ENCODE measurements at regions not wholly inside any gene's neighbourhood (a gene's known extent, or its start where the extent isn't known, plus 50 kb on each side); places are given as distances from the start of the nearest gene placed in this dataset.

DNA sequence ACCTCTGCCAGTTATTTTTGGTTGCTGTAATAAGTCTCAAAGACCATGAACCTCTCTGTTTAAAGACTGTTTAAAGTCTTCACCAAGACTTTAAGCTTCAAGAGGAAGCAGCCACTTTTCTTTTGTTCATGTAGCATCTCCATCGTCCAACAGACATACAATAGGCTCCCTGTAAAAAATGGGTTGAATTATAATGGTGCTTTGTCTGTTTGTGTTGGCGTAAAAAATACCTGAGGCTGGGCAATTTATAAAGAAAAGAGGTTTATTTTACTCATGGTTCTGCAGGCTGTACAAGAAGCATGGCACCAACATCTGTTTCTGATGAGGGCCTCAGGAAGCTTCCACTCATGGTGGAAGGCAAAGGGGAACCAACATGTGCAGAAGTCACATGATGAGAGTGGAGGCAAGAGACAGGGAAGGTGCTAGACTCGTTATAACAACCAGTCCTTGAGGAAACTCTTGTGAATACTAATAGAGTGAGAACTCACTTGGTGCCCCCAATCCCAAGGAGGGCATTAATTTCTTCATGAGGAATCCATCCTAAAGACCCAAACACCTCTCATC, 126.3 kb upstream of the RPS23 start:
- no peaks in the 10 kb centered on the region for H3K27me3 ChIP-seq (replicated peaks; ENCODE audit: insufficient read depth, low read depth, low read length, poor library complexity)

DNA sequence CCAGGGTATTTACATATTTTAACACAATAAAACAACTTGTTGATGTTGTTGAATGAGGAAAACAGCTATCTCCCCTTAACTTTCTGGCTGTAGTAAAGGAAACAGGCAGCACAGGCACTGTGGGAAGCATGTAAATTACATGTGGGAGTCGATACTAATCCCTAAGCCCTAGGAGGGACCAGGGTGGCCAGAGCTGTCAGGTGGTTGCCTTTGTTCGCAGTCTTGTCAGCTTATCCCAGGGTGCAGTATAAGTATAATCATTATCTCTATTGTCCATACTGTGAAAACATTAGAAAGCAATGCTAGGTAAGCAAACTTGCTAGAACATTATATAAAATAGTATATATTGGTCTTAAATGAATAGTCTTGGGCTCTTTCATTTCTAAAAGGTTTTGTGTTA, 125.6 kb upstream of the RPS23 start:
- H3K4me1 ChIP-seq (ENCODE audit: insufficient read depth, low read length, poor library complexity, severe bottlenecking) = no peaks in the 10 kb centered on the region
- intact Hi-C loops (cut with micrococcal nuclease; ENCODE audit: unreplicated experiment) = no loop called here
- DNase-seq (ENCODE audit: low spot score) = no peak
- no peaks in the 10 kb centered on the region for H3K27me3 ChIP-seq (replicated peaks; ENCODE audit: insufficient read depth, low read depth, low read length, poor library complexity)
- no peak overlapping the region for H3K27ac ChIP-seq (ENCODE audit: low read depth, low read length, poor library complexity, severe bottlenecking)
- no peaks in the 10 kb centered on the region for H3K9me3 ChIP-seq (ENCODE audit: low read depth, low read length, poor library complexity, severe bottlenecking)
- POLR2A ChIA-PET (ENCODE audit: low non-redundant PET) = no interaction called here
- no TSS peak for BruUV-seq (replicated peaks)
- no peaks in the 10 kb centered on the region for H3K36me3 ChIP-seq (ENCODE audit: insufficient read depth, low read length, poor library complexity, severe bottlenecking)
- TF ChIP-seq, protein P1, sequence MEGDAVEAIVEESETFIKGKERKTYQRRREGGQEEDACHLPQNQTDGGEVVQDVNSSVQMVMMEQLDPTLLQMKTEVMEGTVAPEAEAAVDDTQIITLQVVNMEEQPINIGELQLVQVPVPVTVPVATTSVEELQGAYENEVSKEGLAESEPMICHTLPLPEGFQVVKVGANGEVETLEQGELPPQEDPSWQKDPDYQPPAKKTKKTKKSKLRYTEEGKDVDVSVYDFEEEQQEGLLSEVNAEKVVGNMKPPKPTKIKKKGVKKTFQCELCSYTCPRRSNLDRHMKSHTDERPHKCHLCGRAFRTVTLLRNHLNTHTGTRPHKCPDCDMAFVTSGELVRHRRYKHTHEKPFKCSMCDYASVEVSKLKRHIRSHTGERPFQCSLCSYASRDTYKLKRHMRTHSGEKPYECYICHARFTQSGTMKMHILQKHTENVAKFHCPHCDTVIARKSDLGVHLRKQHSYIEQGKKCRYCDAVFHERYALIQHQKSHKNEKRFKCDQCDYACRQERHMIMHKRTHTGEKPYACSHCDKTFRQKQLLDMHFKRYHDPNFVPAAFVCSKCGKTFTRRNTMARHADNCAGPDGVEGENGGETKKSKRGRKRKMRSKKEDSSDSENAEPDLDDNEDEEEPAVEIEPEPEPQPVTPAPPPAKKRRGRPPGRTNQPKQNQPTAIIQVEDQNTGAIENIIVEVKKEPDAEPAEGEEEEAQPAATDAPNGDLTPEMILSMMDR (conservative IDR thresholded peaks at IDR 0.05; ENCODE audit: low read depth, low read length) = no peak
- TF ChIP-seq EZH2 (IDR thresholded peaks at IDR 0.05; ENCODE audit: borderline replicate concordance, low read depth, low read length, poor library complexity, severe bottlenecking) = no peak
- no peak overlapping the region for H3K4me3 ChIP-seq (ENCODE audit: low read depth, low read length, poor library complexity, severe bottlenecking)
- CTCF ChIA-PET = no interaction called here

More for the DNA sequence above, 126.3 kb upstream of the RPS23 start:
- Histone ChIP-seq H3K4me3 (ENCODE audit: low read depth, low read length, poor library complexity, severe bottlenecking) (no peak overlapping the region), H3K9me3 (ENCODE audit: low read depth, low read length, poor library complexity, severe bottlenecking) (no peaks in the 10 kb centered on the region), H3K4me1 (ENCODE audit: insufficient read depth, low read length, poor library complexity, severe bottlenecking) (no peaks in the 10 kb centered on the region), H3K27ac (ENCODE audit: low read depth, low read length, poor library complexity, severe bottlenecking) (no peak overlapping the region), H3K36me3 (ENCODE audit: insufficient read depth, low read length, poor library complexity, severe bottlenecking) (no peaks in the 10 kb centered on the region)
- TF ChIP-seq, protein P1 (conservative IDR thresholded peaks at IDR 0.05; ENCODE audit: low read depth, low read length) = no peak
- no peak for TF ChIP-seq EZH2 (IDR thresholded peaks at IDR 0.05; ENCODE audit: borderline replicate concordance, low read depth, low read length, poor library complexity, severe bottlenecking)
- intact Hi-C loops (cut with micrococcal nuclease; ENCODE audit: unreplicated experiment) = no loop called here
- BruUV-seq (replicated peaks) = no TSS peak
- no peak for DNase-seq (ENCODE audit: low spot score)
- POLR2A ChIA-PET (ENCODE audit: low non-redundant PET) = no interaction called here
- CTCF ChIA-PET = no interaction called here

DNA sequence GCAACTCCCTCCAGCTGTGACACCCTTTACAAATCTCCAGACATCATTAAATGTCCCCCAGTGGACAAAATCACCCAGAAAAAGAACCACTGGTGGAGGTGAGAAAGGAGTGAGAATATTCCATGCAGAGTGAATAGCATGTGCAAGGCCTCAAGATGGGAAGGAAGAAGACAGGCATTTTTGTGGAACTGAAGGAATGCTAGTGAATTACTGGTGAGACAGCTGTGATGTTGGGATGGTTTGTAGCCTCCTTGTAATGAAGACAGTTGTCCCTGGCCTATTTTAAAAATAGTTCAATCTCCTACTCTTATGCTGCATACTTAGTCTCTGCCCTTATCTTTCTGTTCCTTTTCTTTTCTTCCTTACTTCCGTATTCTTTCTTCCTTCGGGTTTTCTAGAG, 124.9 kb upstream of the RPS23 start:
- Histone ChIP-seq H3K4me3 (ENCODE audit: low read depth, low read length, poor library complexity, severe bottlenecking) (no peak overlapping the region), H3K4me1 (ENCODE audit: insufficient read depth, low read length, poor library complexity, severe bottlenecking) (no peaks in the 10 kb centered on the region), H3K9me3 (ENCODE audit: low read depth, low read length, poor library complexity, severe bottlenecking) (no peaks in the 10 kb centered on the region), H3K36me3 (ENCODE audit: insufficient read depth, low read length, poor library complexity, severe bottlenecking) (no peaks in the 10 kb centered on the region), H3K27me3 (replicated peaks; ENCODE audit: insufficient read depth, low read depth, low read length, poor library complexity) (no peaks in the 10 kb centered on the region), H3K27ac (ENCODE audit: low read depth, low read length, poor library complexity, severe bottlenecking) (no peak overlapping the region)
- CTCF ChIA-PET = no interaction called here
- BruUV-seq (replicated peaks) = no TSS peak
- no peak for DNase-seq (ENCODE audit: low spot score)
- TF ChIP-seq, protein P1 (conservative IDR thresholded peaks at IDR 0.05; ENCODE audit: low read depth, low read length) = no peak
- no peak for TF ChIP-seq EZH2 (IDR thresholded peaks at IDR 0.05; ENCODE audit: borderline replicate concordance, low read depth, low read length, poor library complexity, severe bottlenecking)
- intact Hi-C loops (cut with micrococcal nuclease; ENCODE audit: unreplicated experiment) = no loop called here
- POLR2A ChIA-PET (ENCODE audit: low non-redundant PET) = no interaction called here

Measured in A673 (cell line).